ENCODE measurements at regions not wholly inside any gene's neighbourhood (a gene's known extent, or its start where the extent isn't known, plus 50 kb on each side); places are given as distances from the start of the nearest gene placed in this dataset.

- TF ChIP-seq ZNF16 (tag by site-specific recombination; IDR thresholded peaks at IDR 0.05; ENCODE audit: low read depth), result no peak
- no peak for TF ChIP-seq SCRT1 (tag by site-specific recombination; IDR thresholded peaks at IDR 0.05; ENCODE audit: borderline replicate concordance)
- no peak for TF ChIP-seq ZSCAN5A (tag by site-specific recombination; IDR thresholded peaks at IDR 0.05)
- TF ChIP-seq ZNF571 (tag by site-specific recombination; IDR thresholded peaks at IDR 0.05), result no peak
- TF ChIP-seq SETDB1 (IDR thresholded peaks at IDR 0.05; ENCODE audit: insufficient read length, low read length), result no peak
- TF ChIP-seq WT1 (tag by site-specific recombination; IDR thresholded peaks at IDR 0.05), result no peak
- TF ChIP-seq ZNF670 (tag by site-specific recombination; IDR thresholded peaks at IDR 0.05; ENCODE audit: low read depth), result no peak
- no peak for TF ChIP-seq GLI2 (tag by site-specific recombination; IDR thresholded peaks at IDR 0.05; ENCODE audit: borderline replicate concordance, low read depth)
- no peak for TF ChIP-seq ZNF140 (tag by site-specific recombination; IDR thresholded peaks at IDR 0.05)
- TF ChIP-seq ZSCAN23 (tag by site-specific recombination; IDR thresholded peaks at IDR 0.05), result no peak
- no peak for TF ChIP-seq ZBTB11 (tag by site-specific recombination; conservative IDR thresholded peaks at IDR 0.05; ENCODE audit: low read depth)
Measured at GRCh38 chr2:53167227-53167626, 600.4 kb upstream of the CHAC2 start (continued).

- Histone ChIP-seq H3K27ac (ENCODE audit: extremely low read depth, low read depth, low read length) (no peak overlapping the region), H3K9me3 (ENCODE audit: control insufficient read depth, insufficient read depth, low read depth, low read length) (no peaks in the 10 kb centered on the region), H3K4me3 (ENCODE audit: low read depth, low read length) (no peak overlapping the region), H3K36me3 (ENCODE audit: control insufficient read depth in 2 of 2, insufficient read depth in 1 of 2, low read length in 2 of 2) (no peaks in the 10 kb centered on the region), H3K4me1 (ENCODE audit: control insufficient read depth, insufficient read depth, low read length) (no peaks in the 10 kb centered on the region)
- POLR2A ChIA-PET, result no interaction called here
- CTCF ChIA-PET, result interaction anchor here (0.6 kb wide), 2 partner anchors 275 to 312 kb away, joined by 3 to 4 read pairs; no protein-coding TSS in a partner anchor
- TF ChIP-seq ZNF248 (tag by site-specific recombination; IDR thresholded peaks at IDR 0.05) (no peak), ZNF10 (tag by site-specific recombination; IDR thresholded peaks at IDR 0.05) (no peak), ZNF488 (tag by site-specific recombination; IDR thresholded peaks at IDR 0.05) (no peak), ZNF747 (tag by site-specific recombination; IDR thresholded peaks at IDR 0.05) (no peak)
Measured at GRCh38 chr2:53150146-53150545, 617.5 kb upstream of the CHAC2 start.

GRCh38 chr2:53148221-53148620 lies 619.4 kb upstream of the CHAC2 start:
- CTCF ChIA-PET, result no interaction called here
- Histone ChIP-seq H3K4me1 (ENCODE audit: control insufficient read depth, insufficient read depth, low read length) (no peaks in the 10 kb centered on the region), H3K27ac (ENCODE audit: extremely low read depth, low read depth, low read length) (no peak overlapping the region), H3K4me3 (ENCODE audit: low read depth, low read length) (no peak overlapping the region), H3K9me3 (ENCODE audit: control insufficient read depth, insufficient read depth, low read depth, low read length) (no peaks in the 10 kb centered on the region), H3K36me3 (ENCODE audit: control insufficient read depth in 2 of 2, insufficient read depth in 1 of 2, low read length in 2 of 2) (no peaks in the 10 kb centered on the region)
- POLR2A ChIA-PET, result no interaction called here
- no peak for TF ChIP-seq ZNF302 (tag by site-specific recombination; IDR thresholded peaks at IDR 0.05; ENCODE audit: low read depth)
- no peak for TF ChIP-seq GLI4 (tag by site-specific recombination; IDR thresholded peaks at IDR 0.05)
- TF ChIP-seq ZNF19 (tag by site-specific recombination; IDR thresholded peaks at IDR 0.05; ENCODE audit: low read depth), result no peak
- no peak for TF ChIP-seq ZNF266 (tag by site-specific recombination; IDR thresholded peaks at IDR 0.05; ENCODE audit: low read depth)
- TF ChIP-seq SALL2 (tag by site-specific recombination; IDR thresholded peaks at IDR 0.05; ENCODE audit: borderline replicate concordance), result no peak
- TF ChIP-seq ZNF449 (tag by site-specific recombination; IDR thresholded peaks at IDR 0.05), result no peak
- no peak for TF ChIP-seq KLF10 (tag by site-specific recombination; IDR thresholded peaks at IDR 0.05)
- TF ChIP-seq ZBTB7A (tag by site-specific recombination; IDR thresholded peaks at IDR 0.05; ENCODE audit: low read depth), result no peak
- no peak for TF ChIP-seq ZNF426 (tag by site-specific recombination; IDR thresholded peaks at IDR 0.05)
- no peak for TF ChIP-seq ZNF473 (tag by site-specific recombination; IDR thresholded peaks at IDR 0.05)
- no peak for TF ChIP-seq ZNF791 (tag by site-specific recombination; IDR thresholded peaks at IDR 0.05)
- no peak for TF ChIP-seq ZFP3 (tag by site-specific recombination; IDR thresholded peaks at IDR 0.05; ENCODE audit: low read depth)
- TF ChIP-seq ZNF670 (tag by site-specific recombination; IDR thresholded peaks at IDR 0.05; ENCODE audit: low read depth), result no peak
- no peak for TF ChIP-seq ZNF37A (tag by site-specific recombination; IDR thresholded peaks at IDR 0.05)
